OCI-LY7 (cell line): ENCODE measurements at regions not wholly inside any gene's neighbourhood (a gene's known extent, or its start where the extent isn't known, plus 50 kb on each side); places are given as distances from the start of the nearest gene placed in this dataset.

Experiments used
- BruUV-seq: library from RNA; stranded (reverse); fragments of 400-500 nt; replicated peaks from 2 replicates; lab custom pipeline; 2021; lab: Mats Ljungman, UMichigan
- CTCF ChIA-PET: fragments of 300-600 bp; sonication (Branson Sonifier 250); formaldehyde crosslinking; loops from one replicate; lab custom pipeline; 2022; ENCODE audit warnings: antibody characterized with exemption; ENCODE audit not compliant: unreplicated experiment; lab: Charles Lee
- POLR2A ChIA-PET: fragments of 300-600 bp; sonication (Branson Sonifier 250); formaldehyde crosslinking; loops from one replicate; lab custom pipeline; 2022; ENCODE audit warnings: antibody characterized with exemption; lab: Charles Lee
- DNase-seq: peaks from one replicate; pipeline ENCODE4 v3.0.0-alpha.2; 2015; ENCODE audit warnings: low spot score
- H2AFZ ChIP-seq: fragments of 200-600 bp; sonication (generic), shearing (Covaris generic); 2 replicates; pipeline ENCODE4 v1.6.1; 2014; ENCODE audit warnings: mild to moderate bottlenecking, antibody characterized with exemption, low read length, moderate library complexity
- H3K27ac ChIP-seq: fragments of 200-600 bp; sonication (generic); 2 replicates; pipeline ENCODE4 v1.5.1; 2014; ENCODE audit warnings: mixed run types, low read depth, mild to moderate bottlenecking, moderate library complexity, low read length, inconsistent platforms; ENCODE audit not compliant: poor library complexity, severe bottlenecking
- H3K36me3 ChIP-seq: fragments of 200-600 bp; sonication (generic); 2 replicates; pipeline ENCODE4 v1.6.1; 2014; ENCODE audit warnings: mild to moderate bottlenecking, antibody characterized with exemption, low read length, moderate library complexity, mixed read lengths; ENCODE audit not compliant: insufficient read depth
- H3K4me1 ChIP-seq: fragments of 200-600 bp; sonication (generic); 2 replicates; pipeline ENCODE4 v1.5.1; 2014; ENCODE audit warnings: mild to moderate bottlenecking, low read length; ENCODE audit not compliant: insufficient read depth, poor library complexity, severe bottlenecking
- H3K4me2 ChIP-seq: fragments of 200-600 bp; sonication (generic); 2 replicates; pipeline ENCODE4 v1.6.1; 2014; ENCODE audit warnings: mild to moderate bottlenecking, low read length
- H3K4me3 ChIP-seq: fragments of 200-600 bp; sonication (generic); 2 replicates; pipeline ENCODE4 v1.5.1; 2014; ENCODE audit warnings: mild to moderate bottlenecking, low read depth, low read length; ENCODE audit not compliant: poor library complexity, severe bottlenecking
- H3K79me2 ChIP-seq: fragments of 200-600 bp; sonication (generic); 2 replicates; pipeline ENCODE4 v1.6.1; 2016; ENCODE audit warnings: low read depth, mild to moderate bottlenecking, low read length, moderate library complexity, mixed read lengths; ENCODE audit not compliant: insufficient read depth
- H3K9me2 ChIP-seq: fragments of 200-600 bp; sonication (generic); 2 replicates; pipeline ENCODE4 v1.6.1; 2016; ENCODE audit warnings: mild to moderate bottlenecking, low read length, mixed read lengths; ENCODE audit not compliant: insufficient read depth
- H3K9me3 ChIP-seq: fragments of 200-600 bp; sonication (generic); 2 replicates; pipeline ENCODE4 v1.6.1; 2014; ENCODE audit warnings: mild to moderate bottlenecking, mixed run types, low read length, mixed read lengths
- H4K20me1 ChIP-seq: fragments of 200-600 bp; sonication (generic); 2 replicates; pipeline ENCODE4 v1.6.1; 2014; ENCODE audit warnings: mild to moderate bottlenecking, antibody characterized with exemption, low read length, moderate library complexity, mixed read lengths; ENCODE audit not compliant: insufficient read depth
- CTCF ChIP-seq: fragments of 200-600 bp; sonication (generic); conservative IDR thresholded peaks from 2 replicates; pipeline ENCODE4 v1.5.1; 2014; ENCODE audit warnings: mild to moderate bottlenecking, antibody characterized with exemption, low read length, moderate library complexity, mixed read lengths
- EZH2phosphoT487 ChIP-seq: fragments of 200-600 bp; sonication (generic); IDR thresholded peaks from 2 replicates; pipeline ENCODE4 v1.6.1; 2018; ENCODE audit warnings: low read depth, borderline replicate concordance, mild to moderate bottlenecking, mixed run types, antibody characterized with exemption, low read length, moderate library complexity, mixed read lengths
- intact Hi-C: fragments of 100-400 bp; cut with micrococcal nuclease; formaldehyde crosslinking; loops from one replicate; pipeline ENCODE4 v1.10.0; 2022; ENCODE audit not compliant: unreplicated experiment

GRCh38 chr5:130627145-130627544 lies 537.9 kb downstream of the HINT1 start:
- H3K27ac ChIP-seq, result no peak overlapping the region
- no peaks in the 10 kb centered on the region for H3K79me2 ChIP-seq
- ChIA-PET POLR2A (no interaction called here), CTCF (no interaction called here)
- H3K4me2 ChIP-seq, result no peak overlapping the region
- H3K4me3 ChIP-seq, result no peak overlapping the region
- H2AFZ ChIP-seq, result no peak overlapping the region
- intact Hi-C loops, result no loop called here
- TF ChIP-seq CTCF, result no peak
- TF ChIP-seq EZH2phosphoT487, result no peak
- H3K9me2 ChIP-seq, result no peaks in the 10 kb centered on the region
- no peaks in the 10 kb centered on the region for H3K9me3 ChIP-seq
- no TSS peak for BruUV-seq
- H3K4me1 ChIP-seq, result no peaks in the 10 kb centered on the region
- no peak for DNase-seq
- no peaks in the 10 kb centered on the region for H3K36me3 ChIP-seq
- H4K20me1 ChIP-seq, result no peaks in the 10 kb centered on the region

DNA sequence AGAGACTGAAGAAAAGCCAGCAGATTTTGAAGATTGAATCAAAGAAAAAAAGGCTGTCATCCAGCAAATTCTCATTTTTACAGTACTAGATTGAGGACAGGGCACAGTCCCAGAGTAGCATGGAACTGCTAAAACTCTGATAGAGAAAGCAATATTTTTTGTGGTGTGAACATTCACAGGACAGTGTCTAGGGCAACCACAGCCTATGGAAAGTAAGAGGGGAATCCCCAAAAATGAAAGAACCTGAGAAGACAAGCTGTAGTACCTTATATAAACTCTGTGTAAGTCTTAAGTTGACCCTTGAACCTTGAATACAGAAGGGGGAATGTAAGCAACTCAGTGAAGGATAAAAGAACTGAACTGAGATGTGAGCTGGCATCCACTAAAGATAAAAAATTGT lies 540.3 kb downstream of the HINT1 start:
- intact Hi-C loops, result no loop called here
- Histone ChIP-seq H3K9me2 (no peaks in the 10 kb centered on the region), H3K4me2 (no peak overlapping the region), H3K36me3 (no peaks in the 10 kb centered on the region), H3K9me3 (no peaks in the 10 kb centered on the region), H3K4me1 (no peaks in the 10 kb centered on the region), H3K4me3 (no peak overlapping the region), H3K27ac (no peak overlapping the region), H3K79me2 (no peaks in the 10 kb centered on the region), H2AFZ (no peak overlapping the region), H4K20me1 (no peaks in the 10 kb centered on the region)
- ChIA-PET POLR2A (no interaction called here), CTCF (no interaction called here)
- no peak for DNase-seq
- BruUV-seq, result no TSS peak
- TF ChIP-seq EZH2phosphoT487 (no peak), CTCF (no peak)

GRCh38 chr5:130616161-130616560 lies 548.9 kb downstream of the HINT1 start:
- no peak for DNase-seq
- intact Hi-C loops, result no loop called here
- Histone ChIP-seq H3K4me2 (no peak overlapping the region), H4K20me1 (no peaks in the 10 kb centered on the region), H3K9me2 (no peaks in the 10 kb centered on the region), H3K4me3 (no peak overlapping the region), H3K36me3 (no peaks in the 10 kb centered on the region), H3K9me3 (no peaks in the 10 kb centered on the region), H2AFZ (no peak overlapping the region), H3K79me2 (no peaks in the 10 kb centered on the region), H3K4me1 (no peaks in the 10 kb centered on the region), H3K27ac (no peak overlapping the region)
- TF ChIP-seq EZH2phosphoT487, result no peak
- TF ChIP-seq CTCF, result no peak
- CTCF ChIA-PET, result no interaction called here
- BruUV-seq, result no TSS peak
- POLR2A ChIA-PET, result interaction anchor here (0.5 kb wide), 1 partner anchor 223 kb away, joined by 3 read pairs; no protein-coding TSS in a partner anchor
